Non-pigmented ciliary epithelial cell (primary cell): ENCODE measurements at regions not wholly inside any gene's neighbourhood (a gene's known extent, or its start where the extent isn't known, plus 50 kb on each side); places are given as distances from the start of the nearest gene placed in this dataset.
A peak's percentile ranks its signal among the peaks of the same experiment; 100 is the strongest.
"Not testable (repeated sequence)": the region's sequence is repeated elsewhere in the genome, so short reads cannot be mapped to it uniquely, and the experiment has no call there.

Experiments
- DNase-seq: peaks from one replicate; pipeline ENCODE4 v3.0.0-alpha.2; 2010; ENCODE audit warnings: low read depth

- DNase-seq, result no peak
These were observed 683.4 kb upstream of the FBXO33 start for GRCh38 chr14:40115583-40115982.

GRCh38 chr14:40113671-40114070 lies 681.4 kb upstream of the FBXO33 start:
- DNase-seq, result no peak

- DNase-seq, result no peak
These were observed 668.4 kb upstream of the FBXO33 start for GRCh38 chr14:40100544-40101196.

DNA sequence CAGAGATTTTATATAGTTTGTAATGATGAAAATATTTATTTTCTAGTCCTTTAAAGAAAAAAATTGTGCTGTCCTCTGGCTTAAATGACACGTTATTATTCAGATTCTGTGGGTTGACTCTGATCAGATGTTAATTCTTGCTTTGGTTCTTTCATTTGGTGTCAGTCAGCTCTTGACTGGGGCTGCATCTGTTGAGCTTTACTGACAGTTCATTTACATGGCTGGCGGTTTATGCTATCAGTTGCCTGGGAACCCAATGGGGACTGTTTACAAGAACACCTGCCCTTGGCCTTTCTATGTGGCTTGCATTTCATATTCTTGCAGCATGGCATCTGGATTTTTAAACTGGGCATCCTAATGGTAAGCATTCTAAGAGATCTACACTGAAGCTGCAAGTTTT lies 667.1 kb upstream of the FBXO33 start:
- DNase-seq, result no peak

GRCh38 chr14:40098468-40098867 lies 666.2 kb upstream of the FBXO33 start:
- DNase-seq, result no peak

DNA sequence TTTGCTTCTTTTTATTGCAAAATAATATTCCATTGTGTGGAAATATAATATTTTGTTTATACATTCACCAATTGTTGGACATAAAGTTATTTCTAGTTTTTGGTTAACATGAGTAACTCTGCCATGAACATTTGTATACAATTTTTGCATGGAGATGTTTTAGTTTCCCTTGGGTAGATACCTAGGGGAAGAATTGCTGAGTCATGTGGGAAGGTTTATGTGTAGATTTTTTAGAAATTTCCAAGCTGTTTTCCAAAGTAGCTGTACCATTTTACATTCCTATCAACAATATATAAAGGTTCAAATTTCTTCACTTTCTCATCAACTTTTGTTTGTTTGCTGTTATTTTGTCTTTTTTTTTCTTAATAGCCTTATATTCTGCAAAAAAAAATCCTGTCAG lies 664.7 kb upstream of the FBXO33 start:
- DNase-seq, result no peak

DNA sequence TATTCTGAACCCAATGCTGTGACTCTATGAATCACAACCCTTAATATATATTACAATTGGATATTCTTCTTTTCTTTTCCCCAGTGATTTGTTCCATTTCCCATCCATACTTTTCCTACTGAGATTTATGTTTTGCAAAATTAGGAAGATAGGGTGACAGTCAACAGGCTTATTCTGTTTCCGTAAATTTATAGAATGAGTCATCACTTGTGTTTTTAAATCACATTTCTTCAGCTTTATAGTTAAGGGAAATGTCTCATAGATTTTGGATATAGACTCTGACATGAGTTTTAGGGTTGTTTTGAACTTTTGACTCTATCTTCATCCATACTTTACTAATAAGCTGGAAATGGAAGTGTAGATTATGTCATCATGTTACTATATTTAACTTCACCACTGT lies 661.6 kb upstream of the FBXO33 start:
- no peak for DNase-seq

DNA sequence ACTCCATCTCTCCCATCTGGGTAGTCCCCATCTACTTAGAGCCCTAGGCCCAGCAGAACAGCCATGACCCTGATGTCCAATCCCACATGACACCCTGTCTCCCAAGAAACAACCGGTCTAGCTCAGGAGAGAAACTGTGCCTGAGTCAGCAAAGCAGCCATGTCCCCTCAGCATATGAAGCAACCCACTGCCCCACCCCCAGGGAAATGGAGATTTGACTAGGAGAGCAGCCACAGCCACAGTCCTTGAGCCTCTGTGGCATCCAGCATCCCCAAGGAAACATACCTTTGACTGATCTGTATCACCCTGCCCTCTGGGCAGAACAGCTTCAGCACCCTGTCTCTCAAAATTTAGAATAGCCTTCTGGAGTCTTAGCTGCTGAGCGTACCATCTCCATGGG lies 641.9 kb upstream of the FBXO33 start:
- DNase-seq, result no peak

DNA sequence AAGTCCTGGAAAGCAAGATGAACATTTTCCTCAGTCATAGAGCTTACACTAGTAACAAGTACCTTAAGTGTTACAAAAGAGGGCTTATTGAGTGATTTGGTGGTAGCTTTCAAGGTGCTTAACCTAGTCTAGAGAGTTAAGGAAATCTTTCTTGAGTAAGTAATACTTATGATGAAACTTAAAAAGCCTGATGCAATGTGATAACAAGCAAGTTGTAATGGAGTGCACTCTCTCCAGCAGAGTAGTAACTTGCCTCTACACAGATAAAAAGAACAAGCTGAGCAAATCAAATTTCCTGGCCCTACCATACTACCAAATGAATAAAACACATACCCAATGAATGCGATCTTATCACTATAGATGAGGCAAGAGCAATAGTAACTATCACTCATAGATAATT lies 639.9 kb upstream of the FBXO33 start:
- no peak for DNase-seq

GRCh38 chr14:40058901-40059897 lies 627.0 kb upstream of the FBXO33 start:
- DNase-seq, result no peak

DNA sequence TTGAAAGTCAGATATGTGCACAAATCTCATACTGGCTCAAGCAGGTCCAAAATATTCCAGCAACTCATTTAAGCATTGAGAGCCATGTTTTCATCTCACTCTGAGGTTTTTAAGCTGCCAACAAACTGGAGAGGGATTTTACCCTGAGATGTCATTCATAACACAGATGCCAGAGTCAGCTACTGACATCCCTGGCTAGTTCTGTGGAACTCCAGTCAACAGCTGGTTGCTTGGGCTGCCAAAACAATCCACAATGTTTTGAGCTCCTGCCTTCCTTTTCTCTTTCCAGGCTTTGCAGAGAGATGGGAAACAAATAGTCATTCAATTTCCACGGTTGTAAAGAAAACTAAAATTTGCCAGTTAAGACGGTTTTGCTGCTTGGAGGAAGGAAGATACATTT lies 621.2 kb upstream of the FBXO33 start:
- no peak for DNase-seq

DNA sequence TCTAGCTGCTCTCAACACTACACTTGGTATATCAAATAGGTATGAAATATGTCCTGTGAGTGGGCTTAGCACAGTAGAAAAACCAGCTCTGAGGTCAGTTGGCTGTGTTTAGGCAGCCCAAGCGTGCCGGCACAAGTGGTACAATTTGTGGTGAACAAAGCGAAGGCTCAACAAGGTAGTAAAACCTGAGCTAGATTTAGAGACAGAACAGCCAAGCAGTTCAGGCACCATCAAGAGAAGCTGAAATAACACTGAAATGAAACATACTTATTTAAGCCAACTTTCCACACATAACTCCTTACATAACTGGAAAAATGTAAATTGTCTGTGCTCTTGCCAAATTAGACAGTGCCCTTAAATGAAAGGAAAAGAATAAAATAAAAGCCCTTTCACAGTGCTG lies 596.8 kb upstream of the FBXO33 start:
- no peak for DNase-seq

DNA sequence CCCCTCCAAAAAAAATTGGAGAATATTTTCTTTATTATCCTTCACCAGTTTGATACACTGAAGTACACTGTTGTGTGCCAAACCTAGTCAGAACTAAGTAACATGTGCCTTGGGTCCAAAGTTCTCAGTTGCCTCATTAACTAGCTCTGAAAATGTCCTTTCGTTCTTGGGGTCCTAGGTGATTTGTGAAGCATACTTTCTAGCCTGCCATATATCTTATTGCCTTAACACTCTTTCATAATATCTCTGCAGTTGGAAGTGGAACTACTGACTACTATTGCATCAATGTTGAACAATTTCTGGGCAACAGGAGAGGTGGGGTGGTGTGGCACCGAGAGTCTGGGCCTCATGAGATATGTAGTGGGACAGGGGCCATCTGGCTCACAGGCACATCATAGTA lies 592.9 kb upstream of the FBXO33 start:
- no peak for DNase-seq

GRCh38 chr14:40010961-40011360 lies 578.7 kb upstream of the FBXO33 start:
- DNase-seq, result no peak

- DNase-seq, result no peak
These were observed 577.5 kb upstream of the FBXO33 start for GRCh38 chr14:40009771-40010170.

GRCh38 chr14:40008345-40008744 lies 576.1 kb upstream of the FBXO33 start:
- not testable (repeated sequence) for DNase-seq

DNA sequence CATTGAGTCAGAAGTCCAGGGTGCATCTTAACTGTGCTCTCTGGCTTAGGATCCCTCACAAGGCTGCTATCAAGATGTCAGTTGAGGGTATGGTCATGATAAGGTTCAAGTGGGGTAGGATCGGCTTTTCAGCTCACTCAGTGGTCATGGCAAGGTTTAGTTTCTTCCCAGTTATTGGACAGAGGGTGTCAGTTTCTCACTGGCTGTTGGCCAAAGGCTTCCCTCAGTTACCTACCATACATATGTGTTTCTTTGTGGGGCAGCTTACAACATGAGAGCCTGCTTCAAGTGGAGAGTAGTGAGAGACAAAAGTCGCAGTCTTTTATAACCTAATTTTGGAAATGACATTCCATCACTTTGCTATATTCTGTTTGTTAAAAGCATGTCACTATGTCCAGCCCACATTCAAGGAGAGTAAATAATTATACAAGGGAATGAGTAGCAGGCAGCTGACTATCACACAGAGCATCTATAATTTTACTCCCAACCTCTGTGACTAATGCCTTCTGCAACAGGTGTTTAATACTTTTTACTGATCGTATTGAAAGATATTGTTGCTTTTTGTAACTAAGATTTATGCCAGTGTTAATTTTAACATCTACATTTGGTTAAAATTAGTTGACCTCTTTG lies 572.8 kb upstream of the FBXO33 start:
- no peak for DNase-seq

GRCh38 chr14:40003773-40004172 lies 571.5 kb upstream of the FBXO33 start:
- DNase-seq, result no peak

DNA sequence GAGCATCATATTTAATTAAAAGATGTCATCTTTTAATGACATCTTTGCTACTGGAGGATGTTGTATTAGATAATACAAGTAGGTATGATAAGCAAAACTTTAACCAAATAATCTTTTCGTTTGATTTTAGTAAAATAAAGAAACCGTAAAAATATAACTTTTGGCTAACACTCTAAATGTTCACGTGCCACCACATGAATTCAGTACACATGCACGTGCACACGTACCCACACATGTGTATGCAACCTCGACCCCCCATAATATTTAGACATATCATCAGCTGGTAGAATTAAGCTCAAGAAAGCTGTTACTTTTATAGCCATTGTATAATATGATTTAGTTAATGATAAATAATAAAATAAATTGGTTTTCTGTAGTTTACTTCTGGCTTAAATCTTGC lies 566.6 kb upstream of the FBXO33 start:
- no peak for DNase-seq

- DNase-seq, result no peak
These were observed 565.9 kb upstream of the FBXO33 start for GRCh38 chr14:39998114-39998513.

GRCh38 chr14:39991041-39991440 lies 558.8 kb upstream of the FBXO33 start:
- DNase-seq, result no peak

DNA sequence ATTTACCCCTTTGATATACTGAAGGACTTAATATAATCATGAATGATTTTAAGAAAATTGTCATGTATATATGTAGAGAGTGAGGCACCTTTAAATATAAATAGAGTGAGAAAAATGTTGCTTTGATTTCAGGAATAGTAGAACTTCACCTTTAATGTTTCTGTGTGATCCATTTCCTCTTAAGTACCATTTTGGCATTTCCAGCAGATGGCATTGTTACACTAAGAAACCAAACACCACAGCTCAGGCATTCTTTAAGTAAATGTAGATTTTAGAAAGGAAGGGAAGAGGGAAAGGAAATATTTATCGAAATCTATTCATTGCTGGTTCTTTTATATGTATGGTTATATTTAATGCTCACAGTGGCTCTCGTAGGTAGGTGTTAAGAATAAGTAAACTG lies 556.7 kb upstream of the FBXO33 start:
- DNase-seq, result peak; percentile 27

- DNase-seq, result no peak
These were observed 552.1 kb upstream of the FBXO33 start for GRCh38 chr14:39984323-39984722.
